H1 (cell line): ENCODE measurements at regions not wholly inside any gene's neighbourhood (a gene's known extent, or its start where the extent isn't known, plus 50 kb on each side); places are given as distances from the start of the nearest gene placed in this dataset.

Source experiments
- CTCF ChIA-PET: fragments of 300-600 bp; sonication (Branson Sonifier 250); formaldehyde crosslinking; loops from one replicate; lab custom pipeline; 2021; ENCODE audit not compliant: partially characterized antibody; lab: Charles Lee
- POLR2A ChIA-PET: fragments of 300-600 bp; sonication (Branson Sonifier 250); formaldehyde crosslinking; loops from one replicate; lab custom pipeline; 2021; ENCODE audit warnings: inconsistent platforms; ENCODE audit not compliant: partially characterized antibody; lab: Charles Lee
- DNase-seq, 2 experiments: peaks; one replicate each; pipeline versions ENCODE4 v3.0.0 to v3.0.0-alpha.2; 2010 to 2022; ENCODE audit warnings: low spot score in 2 of 2, low read depth in 1 of 2, mixed read lengths in 1 of 2
- FAIRE-seq: peaks from 2 replicates; lab custom pipeline; 2011; peaks lifted over from hg19 to GRCh38; lab: Jason Lieb, UNC
- H2AFZ ChIP-seq: 2 replicates; pipeline ENCODE4 v1.8.1; 2012; ENCODE audit warnings: low read length, inconsistent platforms
- H2AK5ac ChIP-seq: 2 replicates; pipeline ENCODE4 v1.6.1; 2013; ENCODE audit warnings: low read depth, low read length
- H2BK120ac ChIP-seq: replicated peaks from 2 replicates; pipeline ENCODE3; 2013; ENCODE audit warnings: low read depth, low read length, inconsistent platforms
- H2BK12ac ChIP-seq: 2 replicates; pipeline ENCODE4 v1.6.1; 2013; ENCODE audit warnings: low read depth, low read length
- H2BK15ac ChIP-seq: 2 replicates; pipeline ENCODE4 v1.6.1; 2013; ENCODE audit warnings: low read length
- H2BK20ac ChIP-seq: 2 replicates; pipeline ENCODE4 v1.6.1; 2013; ENCODE audit warnings: low read length
- H2BK5ac ChIP-seq: 2 replicates; pipeline ENCODE4 v1.6.1; 2013; ENCODE audit warnings: low read depth, low read length
- H3K14ac ChIP-seq: 2 replicates; pipeline ENCODE4 v1.6.1; 2013; ENCODE audit warnings: inconsistent platforms; ENCODE audit not compliant: insufficient read length
- H3K18ac ChIP-seq: 2 replicates; pipeline ENCODE4 v1.6.1; 2013; ENCODE audit warnings: low read length; ENCODE audit errors: extremely low read depth
- H3K23ac ChIP-seq: 2 replicates; pipeline ENCODE4 v1.6.1; 2013; ENCODE audit warnings: inconsistent platforms; ENCODE audit not compliant: insufficient read length
- H3K23me2 ChIP-seq: 2 replicates; pipeline ENCODE4 v1.6.1; 2013; ENCODE audit warnings: low read depth, low read length
- H3K27ac ChIP-seq: 2 replicates; pipeline ENCODE4 v1.6.1; 2011; ENCODE audit warnings: low read depth, low read length, inconsistent platforms
- H3K27me3 ChIP-seq, 4 experiments: replicated peaks in 1 of 4; 1 replicate in 1 of 4; 2 replicates in 3 of 4; pipeline versions ENCODE4 v1.6.1 to v1.8.1; 2011 to 2013; ENCODE audit warnings: low read length in 3 of 4, mild to moderate bottlenecking in 3 of 4, inconsistent platforms in 2 of 4, mixed read lengths in 2 of 4, moderate library complexity in 1 of 4; ENCODE audit not compliant: control insufficient read depth in 3 of 4, insufficient read depth in 3 of 4; ENCODE audit errors: extremely low read depth in 1 of 4
- H3K36me3 ChIP-seq, 4 experiments: 2 replicates each; pipeline versions ENCODE4 v1.6.1 to v1.8.1; 2011 to 2013; ENCODE audit warnings: mild to moderate bottlenecking in 4 of 4, low read length in 3 of 4, moderate library complexity in 2 of 4, control low read depth in 1 of 4, inconsistent platforms in 1 of 4; ENCODE audit not compliant: insufficient read depth in 4 of 4, control insufficient read depth in 2 of 4
- H3K4ac ChIP-seq: replicated peaks from 2 replicates; pipeline ENCODE3; 2013; ENCODE audit warnings: low read length, low read depth, mixed read lengths, inconsistent platforms; ENCODE audit not compliant: insufficient read length
- H3K4me1 ChIP-seq, 4 experiments: replicated peaks in 1 of 4; 1 replicate in 1 of 4; 2 replicates in 3 of 4; pipeline versions ENCODE4 v1.6.1 to v1.8.1; 2011 to 2013; ENCODE audit warnings: low read length in 3 of 4, inconsistent platforms in 2 of 4, mixed read lengths in 1 of 4; ENCODE audit not compliant: insufficient read depth in 4 of 4, control insufficient read depth in 3 of 4
- H3K4me2 ChIP-seq, 2 experiments: 2 replicates each; pipeline versions ENCODE4 v1.6.1 to v1.8.1; 2011 to 2013; ENCODE audit warnings: low read depth in 2 of 2, low read length in 2 of 2, control low read depth in 1 of 2, inconsistent platforms in 1 of 2, mild to moderate bottlenecking in 1 of 2; ENCODE audit not compliant: insufficient read depth in 1 of 2
- H3K4me3 ChIP-seq, 4 experiments: fragments of 200-600, 300-600 bp in 1 of 4; sonication (generic), shearing (Covaris generic), sonication (Bioruptor Twin) in 1 of 4; 2 replicates each; pipeline versions ENCODE4 v1.5.1 to v1.8.1; 2011 to 2016; ENCODE audit warnings: low read length in 4 of 4, low read depth in 3 of 4, control low read depth in 2 of 4, inconsistent platforms in 2 of 4, mild to moderate bottlenecking in 2 of 4, mixed read lengths in 1 of 4, moderate library complexity in 1 of 4; ENCODE audit not compliant: insufficient read depth in 2 of 4; ENCODE audit errors: extremely low read depth in 1 of 4
- H3K56ac ChIP-seq: replicated peaks from 2 replicates; pipeline ENCODE3; 2013; ENCODE audit warnings: low read depth, mild to moderate bottlenecking, mixed read lengths, low read length, inconsistent platforms; ENCODE audit not compliant: insufficient read length
- H3K79me1 ChIP-seq: 2 replicates; pipeline ENCODE4 v1.6.1; 2013; ENCODE audit warnings: low read depth, low read length, control low read depth
- H3K79me2 ChIP-seq, 2 experiments: 2 replicates each; pipeline versions ENCODE4 v1.6.1 to v1.8.1; 2012 to 2013; ENCODE audit warnings: low read length in 2 of 2, mild to moderate bottlenecking in 2 of 2, inconsistent platforms in 1 of 2; ENCODE audit not compliant: insufficient read depth in 2 of 2, control insufficient read depth in 1 of 2
- H3K9ac ChIP-seq, 4 experiments: replicated peaks in 1 of 4; 1 replicate in 1 of 4; 2 replicates in 3 of 4; pipeline versions ENCODE4 v1.6.1 to v1.8.1; 2011 to 2013; ENCODE audit warnings: low read depth in 3 of 4, low read length in 3 of 4, control low read depth in 2 of 4, mild to moderate bottlenecking in 2 of 4, moderate library complexity in 2 of 4, inconsistent platforms in 1 of 4; ENCODE audit errors: extremely low read depth in 1 of 4
- H3K9me3 ChIP-seq, 2 experiments: 2 replicates each; pipeline versions ENCODE4 v1.6.1 to v1.8.1; 2012 to 2013; ENCODE audit warnings: mild to moderate bottlenecking in 2 of 2, moderate library complexity in 2 of 2, control low read depth in 1 of 2, inconsistent platforms in 1 of 2, low read depth in 1 of 2, low read length in 1 of 2, mixed read lengths in 1 of 2; ENCODE audit not compliant: insufficient read depth in 2 of 2
- H4K20me1 ChIP-seq, 2 experiments: replicated peaks in 1 of 2; 2 replicates each; pipeline versions ENCODE3 to v1.8.1; 2011 to 2013; ENCODE audit warnings: inconsistent platforms in 2 of 2, low read length in 2 of 2, mild to moderate bottlenecking in 1 of 2; ENCODE audit not compliant: insufficient read depth in 2 of 2, control insufficient read depth in 1 of 2
- H4K5ac ChIP-seq: 2 replicates; pipeline ENCODE4 v1.6.1; 2013; ENCODE audit warnings: low read length, low read depth, mixed read lengths, inconsistent platforms; ENCODE audit not compliant: insufficient read length
- H4K8ac ChIP-seq: 2 replicates; pipeline ENCODE4 v1.8.0; 2013; ENCODE audit warnings: mild to moderate bottlenecking, moderate library complexity, low read length, inconsistent platforms; ENCODE audit not compliant: insufficient read depth; ENCODE audit errors: extremely low read depth
- H4K91ac ChIP-seq: replicated peaks from 2 replicates; pipeline ENCODE3; 2013; ENCODE audit warnings: low read length, mixed read lengths, inconsistent platforms; ENCODE audit not compliant: insufficient read length
- CBX5 ChIP-seq: fragments of 300-800, 300-1000 bp; sonication (generic); IDR thresholded peaks from 2 replicates; pipeline ENCODE4 v1.7.1; 2016; ENCODE audit warnings: antibody characterized with exemption, low read length, low read depth
- FOSL1 ChIP-seq: IDR thresholded peaks from 2 replicates; pipeline ENCODE4 v1.6.1; 2011; ENCODE audit warnings: mild to moderate bottlenecking, low read depth, low read length, moderate library complexity; ENCODE audit not compliant: insufficient read depth
- HDAC2 ChIP-seq, 2 experiments: fragments of 300-600 bp in 1 of 2; sonication (generic) in 1 of 2; IDR thresholded peaks; 2 replicates each; pipeline ENCODE4 v1.6.1; 2011 to 2012; ENCODE audit warnings: low read depth in 2 of 2, low read length in 2 of 2, mild to moderate bottlenecking in 2 of 2, moderate library complexity in 2 of 2, borderline replicate concordance in 1 of 2, inconsistent platforms in 1 of 2
- PHF8 ChIP-seq: fragments of 200-600 bp; sonication (generic); conservative IDR thresholded peaks from 2 replicates; pipeline ENCODE4 v1.7.1; 2012; ENCODE audit warnings: low read depth, mild to moderate bottlenecking, inconsistent platforms, low read length, moderate library complexity
- RBBP5 ChIP-seq: IDR thresholded peaks from 2 replicates; pipeline ENCODE4 v1.7.1; 2012; ENCODE audit warnings: low read depth, mild to moderate bottlenecking, inconsistent platforms, low read length, moderate library complexity, borderline replicate concordance
- RFX5 ChIP-seq: IDR thresholded peaks from 2 replicates; pipeline ENCODE4 v1.6.1; 2011; ENCODE audit warnings: low read depth, low read length, improper control_type of control experiment, borderline replicate concordance
- TAF7 ChIP-seq: optimal IDR thresholded peaks from 2 replicates; pipeline ENCODE3; 2011; ENCODE audit warnings: low read depth, mild to moderate bottlenecking, inconsistent platforms, low read length, moderate library complexity, borderline replicate concordance
- WGBS, 2 experiments: shearing (Covaris generic) in 1 of 2; methylation state at CpG; one replicate each; pipeline versions ENCODE4 v1.1.6 to v1.1.7; 2013 to 2015; ENCODE audit warnings: low lambda C conversion rate in 2 of 2, mixed read lengths in 2 of 2, inconsistent platforms in 1 of 2, low coverage in 1 of 2, missing lambda C conversion rate in 1 of 2; ENCODE audit not compliant: insufficient replicate concordance in 2 of 2, insufficient coverage in 1 of 2, insufficient read length in 1 of 2; ENCODE audit errors: extremely low coverage in 1 of 2, missing lambda C conversion rate in 1 of 2; 5-methylcytosine and 5-hydroxymethylcytosine counted together
- TF ChIP-seq, protein P1 (sequence below): IDR thresholded peaks from 2 replicates; pipeline ENCODE4 v1.6.1; 2012; ENCODE audit warnings: inconsistent platforms

GRCh38 chr6:87916446-87916845 is 131.2 kb upstream of the SPACA1 start:
- Histone ChIP-seq H2AFZ (no peak overlapping the region), H2AK5ac (no peak overlapping the region), H2BK5ac (no peak overlapping the region), H3K79me1 (no peaks in the 10 kb centered on the region), H3K14ac (no peak overlapping the region), H4K5ac (no peak overlapping the region), H3K79me2 (no peaks in the 10 kb centered on the region), H2BK12ac (no peak overlapping the region), H3K4ac (no peak overlapping the region), H4K20me1 (no peaks in the 10 kb centered on the region), H3K18ac (no peak overlapping the region), H3K36me3 (no peaks in the 10 kb centered on the region), H2BK120ac (no peak overlapping the region), H3K4me3 (no peak overlapping the region), H3K27ac (no peak overlapping the region), H4K91ac (no peak overlapping the region), H3K23ac (no peak overlapping the region), H4K8ac (no peak overlapping the region), H2BK15ac (no peak overlapping the region), H3K4me1 (no peaks in the 10 kb centered on the region; a peak in 1 of 7 replicates), H2BK20ac (no peak overlapping the region), H3K56ac (no peak overlapping the region), H3K27me3 (no peaks in the 10 kb centered on the region), H3K23me2 (no peaks in the 10 kb centered on the region), H3K9me3 (peaks cover 3 to 4% of the 10 kb centered on the region in 2 experiments; a peak in 1 of 4 replicates), H3K4me2 (no peak overlapping the region), H3K9ac (no peak overlapping the region)
- POLR2A ChIA-PET: no interaction called here
- DNase-seq: no peak
- CTCF ChIA-PET: interaction anchor here (0.8 kb wide), 1 partner anchor 10 kb away, joined by 3 read pairs; no protein-coding TSS in a partner anchor
- WGBS, 2 experiments: 82% methylated on average over 1 of the region's 1 CpG; no CpG with 5 or more reads in 1 of the 2 experiments
- no peak for FAIRE-seq
- TF ChIP-seq, protein P1, sequence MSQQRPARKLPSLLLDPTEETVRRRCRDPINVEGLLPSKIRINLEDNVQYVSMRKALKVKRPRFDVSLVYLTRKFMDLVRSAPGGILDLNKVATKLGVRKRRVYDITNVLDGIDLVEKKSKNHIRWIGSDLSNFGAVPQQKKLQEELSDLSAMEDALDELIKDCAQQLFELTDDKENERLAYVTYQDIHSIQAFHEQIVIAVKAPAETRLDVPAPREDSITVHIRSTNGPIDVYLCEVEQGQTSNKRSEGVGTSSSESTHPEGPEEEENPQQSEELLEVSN: no peak
- TF ChIP-seq TAF7: no peak
- no peak for TF ChIP-seq CBX5
- no peak for TF ChIP-seq RFX5
- no peak for TF ChIP-seq HDAC2 (IDR thresholded peaks at IDR 0.05; ENCODE audit: borderline replicate concordance in 1 of 2, low read depth in 2 of 2, low read length in 2 of 2)
- no peak for TF ChIP-seq PHF8
- no peak for TF ChIP-seq RBBP5
- TF ChIP-seq FOSL1: no peak
